ENCODE measurements at regions not wholly inside any gene's neighbourhood (a gene's known extent, or its start where the extent isn't known, plus 50 kb on each side); places are given as distances from the start of the nearest gene placed in this dataset.

- TF ChIP-seq, protein P1, sequence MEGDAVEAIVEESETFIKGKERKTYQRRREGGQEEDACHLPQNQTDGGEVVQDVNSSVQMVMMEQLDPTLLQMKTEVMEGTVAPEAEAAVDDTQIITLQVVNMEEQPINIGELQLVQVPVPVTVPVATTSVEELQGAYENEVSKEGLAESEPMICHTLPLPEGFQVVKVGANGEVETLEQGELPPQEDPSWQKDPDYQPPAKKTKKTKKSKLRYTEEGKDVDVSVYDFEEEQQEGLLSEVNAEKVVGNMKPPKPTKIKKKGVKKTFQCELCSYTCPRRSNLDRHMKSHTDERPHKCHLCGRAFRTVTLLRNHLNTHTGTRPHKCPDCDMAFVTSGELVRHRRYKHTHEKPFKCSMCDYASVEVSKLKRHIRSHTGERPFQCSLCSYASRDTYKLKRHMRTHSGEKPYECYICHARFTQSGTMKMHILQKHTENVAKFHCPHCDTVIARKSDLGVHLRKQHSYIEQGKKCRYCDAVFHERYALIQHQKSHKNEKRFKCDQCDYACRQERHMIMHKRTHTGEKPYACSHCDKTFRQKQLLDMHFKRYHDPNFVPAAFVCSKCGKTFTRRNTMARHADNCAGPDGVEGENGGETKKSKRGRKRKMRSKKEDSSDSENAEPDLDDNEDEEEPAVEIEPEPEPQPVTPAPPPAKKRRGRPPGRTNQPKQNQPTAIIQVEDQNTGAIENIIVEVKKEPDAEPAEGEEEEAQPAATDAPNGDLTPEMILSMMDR (IDR thresholded peaks at IDR 0.05) = no peak
- TF ChIP-seq EP300 (IDR thresholded peaks at IDR 0.05) (no peak), POLR2A (IDR thresholded peaks at IDR 0.05) (no peak)
These were observed 213.2 kb upstream of the IER5L start for GRCh38 chr9:129391221-129391661.
